CMK (cell line): ENCODE measurements at regions not wholly inside any gene's neighbourhood (a gene's known extent, or its start where the extent isn't known, plus 50 kb on each side); places are given as distances from the start of the nearest gene placed in this dataset.
A peak's percentile ranks its signal among the peaks of the same experiment; 100 is the strongest.
"Not testable (repeated sequence)": the region's sequence is repeated elsewhere in the genome, so short reads cannot be mapped to it uniquely, and the experiment has no call there.

ENCODE experiments used
- DNase-seq: peaks from one replicate; pipeline ENCODE4 v3.0.0-alpha.2; 2010; ENCODE audit warnings: low read depth

GRCh38 chr9:78438780-78439179 lies 141.9 kb downstream of the PSAT1 start:
- no peak for DNase-seq

GRCh38 chr9:78439190-78439865 lies 142.4 kb downstream of the PSAT1 start:
- DNase-seq: peak; percentile 31

GRCh38 chr9:78439866-78440830 lies 143.2 kb downstream of the PSAT1 start:
- DNase-seq: no peak

GRCh38 chr9:78441396-78441795 lies 144.5 kb downstream of the PSAT1 start:
- DNase-seq: no peak

- DNase-seq: no peak
These were observed 145.0 kb downstream of the PSAT1 start for GRCh38 chr9:78441822-78442431.

- DNase-seq: not testable (repeated sequence)
These were observed 145.7 kb downstream of the PSAT1 start for GRCh38 chr9:78442577-78442976.

- DNase-seq: no peak
These were observed 147.0 kb downstream of the PSAT1 start for GRCh38 chr9:78443946-78444345.

GRCh38 chr9:78448960-78449673 lies 152.2 kb downstream of the PSAT1 start:
- DNase-seq: no peak

- no peak for DNase-seq
These were observed 156.5 kb downstream of the PSAT1 start for GRCh38 chr9:78453450-78453849.

GRCh38 chr9:78462611-78463010 lies 165.7 kb downstream of the PSAT1 start:
- no peak for DNase-seq

- DNase-seq: no peak
These were observed 166.8 kb downstream of the PSAT1 start for GRCh38 chr9:78463750-78464149.

- peak; percentile 42 for DNase-seq
These were observed 171.3 kb downstream of the PSAT1 start for GRCh38 chr9:78468231-78468630.

- DNase-seq: no peak
These were observed 172.2 kb downstream of the PSAT1 start for GRCh38 chr9:78468974-78469576.

- no peak for DNase-seq
These were observed 173.3 kb downstream of the PSAT1 start for GRCh38 chr9:78470216-78470615.

- no peak for DNase-seq
These were observed 173.8 kb downstream of the PSAT1 start for GRCh38 chr9:78470741-78471140.

- DNase-seq: no peak
These were observed 175.2 kb downstream of the PSAT1 start for GRCh38 chr9:78472111-78472510.

- DNase-seq: peak; percentile 12
These were observed 182.5 kb downstream of the PSAT1 start for GRCh38 chr9:78479441-78479840.

- no peak for DNase-seq
These were observed 189.7 kb downstream of the PSAT1 start for GRCh38 chr9:78486661-78487060.

- DNase-seq: no peak
These were observed 193.3 kb downstream of the PSAT1 start for GRCh38 chr9:78490231-78490630.

GRCh38 chr9:78491402-78491801 lies 194.5 kb downstream of the PSAT1 start:
- DNase-seq: no peak

GRCh38 chr9:78493166-78493742 lies 196.3 kb downstream of the PSAT1 start:
- no peak for DNase-seq
